ENCODE measurements at regions not wholly inside any gene's neighbourhood (a gene's known extent, or its start where the extent isn't known, plus 50 kb on each side); places are given as distances from the start of the nearest gene placed in this dataset.

- TF ChIP-seq CTCF (IDR thresholded peaks at IDR 0.05) (no peak), POLR2A (IDR thresholded peaks at IDR 0.05) (no peak), POLR2AphosphoS5 (IDR thresholded peaks at IDR 0.05) (no peak)
Measured at GRCh38 chr1:29462096-29462495, 225.8 kb downstream of the PTPRU start.
